KOPT-K1 (cell line): ENCODE measurements at regions not wholly inside any gene's neighbourhood (a gene's known extent, or its start where the extent isn't known, plus 50 kb on each side); places are given as distances from the start of the nearest gene placed in this dataset.
"Not testable (repeated sequence)": the region's sequence is repeated elsewhere in the genome, so short reads cannot be mapped to it uniquely, and the experiment has no call there.

Source experiments
- H3K27ac ChIP-seq: fragments of 200-600 bp; sonication (generic); 2 replicates; pipeline ENCODE4 v1.5.1; 2016; ENCODE audit warnings: antibody characterized with exemption, mild to moderate bottlenecking, low read depth, low read length; ENCODE audit not compliant: poor library complexity, severe bottlenecking
- H3K36me3 ChIP-seq: fragments of 200-600 bp; sonication (generic); 2 replicates; pipeline ENCODE4 v1.5.1; 2017; ENCODE audit warnings: antibody characterized with exemption, mild to moderate bottlenecking, low read length, moderate library complexity; ENCODE audit not compliant: insufficient read depth
- H3K9me3 ChIP-seq: fragments of 200-600 bp; sonication (generic); 2 replicates; pipeline ENCODE4 v1.5.1; 2017; ENCODE audit warnings: antibody characterized with exemption, low read length, mild to moderate bottlenecking; ENCODE audit not compliant: insufficient read depth, poor library complexity, severe bottlenecking

DNA sequence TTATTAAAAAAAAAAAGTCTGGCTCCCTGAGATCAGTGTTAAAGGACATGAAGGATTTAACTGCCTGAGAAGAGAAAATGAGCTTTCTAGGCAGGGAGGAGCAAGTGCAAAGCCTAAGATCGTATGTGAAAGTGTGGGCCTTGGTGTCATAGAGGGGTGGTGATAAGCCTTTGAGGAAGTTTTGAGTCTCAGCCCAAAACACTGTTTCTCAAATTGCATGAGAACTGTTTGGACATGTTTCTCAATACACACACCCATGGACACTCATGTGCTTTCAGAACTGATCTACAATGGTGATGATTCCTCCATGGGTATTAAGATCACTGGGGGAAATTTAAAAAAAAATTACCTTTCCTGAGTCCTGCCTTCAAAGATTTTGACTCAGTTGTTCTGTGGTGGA, 336.7 kb upstream of the RND3 start:
- H3K9me3 ChIP-seq = no peaks in the 10 kb centered on the region
- no peak overlapping the region for H3K27ac ChIP-seq

DNA sequence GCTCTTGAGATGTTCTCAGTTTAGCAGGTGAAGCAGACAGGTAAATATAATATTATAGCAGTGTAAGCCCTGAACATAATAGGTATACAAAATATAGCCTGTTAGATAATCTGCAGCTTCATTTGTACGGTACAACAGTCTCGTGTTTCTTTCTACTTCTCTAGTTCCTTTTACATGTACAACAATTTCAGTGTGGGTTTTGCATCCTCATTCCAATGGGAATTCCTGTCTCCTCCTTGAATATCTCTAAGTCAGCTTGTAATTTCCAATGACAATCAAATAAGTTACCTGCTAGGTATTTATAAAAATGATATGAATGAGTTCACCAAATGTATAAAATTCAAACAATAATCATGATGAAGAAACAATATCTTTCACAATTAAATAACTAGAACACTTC, 330.0 kb upstream of the RND3 start:
- Histone ChIP-seq H3K27ac (no peak overlapping the region), H3K9me3 (no peaks in the 10 kb centered on the region), H3K36me3 (no peaks in the 10 kb centered on the region)

More for the DNA sequence above, 336.7 kb upstream of the RND3 start:
- H3K36me3 ChIP-seq = no peaks in the 10 kb centered on the region

DNA sequence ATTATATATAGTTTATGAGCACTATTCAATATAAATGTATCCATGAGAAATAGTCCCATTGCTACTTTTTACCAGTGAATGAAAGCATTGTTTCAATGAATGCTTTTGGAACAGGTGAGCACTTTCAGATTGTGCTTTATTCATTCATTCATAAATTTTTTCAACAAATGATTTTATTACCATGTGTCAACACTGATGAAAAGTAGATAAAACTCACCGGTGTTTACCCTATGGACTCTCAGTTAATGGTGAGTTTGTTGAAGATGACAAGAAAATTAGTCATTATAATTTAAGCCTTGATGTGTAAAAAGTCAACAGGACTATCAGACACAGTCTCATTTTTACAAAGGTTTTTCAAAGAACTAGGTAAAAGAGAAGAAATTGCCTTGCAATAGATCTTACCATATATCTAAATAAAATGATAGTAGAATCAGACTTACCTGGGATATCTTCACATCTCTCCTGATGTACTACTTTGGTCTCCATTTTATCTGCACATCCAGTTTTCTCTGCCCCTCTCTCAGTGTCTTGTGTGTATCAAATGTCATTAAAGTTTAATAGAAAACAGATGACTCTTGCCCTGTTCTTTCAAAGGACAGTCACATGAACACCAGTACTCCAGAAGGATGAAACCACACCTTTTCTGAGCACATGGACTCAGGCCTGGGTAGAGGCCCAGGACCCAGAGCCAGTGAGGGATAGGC, 325.3 kb upstream of the RND3 start:
- H3K9me3 ChIP-seq = no peaks in the 10 kb centered on the region
- no peak overlapping the region for H3K27ac ChIP-seq
- no peaks in the 10 kb centered on the region for H3K36me3 ChIP-seq

DNA sequence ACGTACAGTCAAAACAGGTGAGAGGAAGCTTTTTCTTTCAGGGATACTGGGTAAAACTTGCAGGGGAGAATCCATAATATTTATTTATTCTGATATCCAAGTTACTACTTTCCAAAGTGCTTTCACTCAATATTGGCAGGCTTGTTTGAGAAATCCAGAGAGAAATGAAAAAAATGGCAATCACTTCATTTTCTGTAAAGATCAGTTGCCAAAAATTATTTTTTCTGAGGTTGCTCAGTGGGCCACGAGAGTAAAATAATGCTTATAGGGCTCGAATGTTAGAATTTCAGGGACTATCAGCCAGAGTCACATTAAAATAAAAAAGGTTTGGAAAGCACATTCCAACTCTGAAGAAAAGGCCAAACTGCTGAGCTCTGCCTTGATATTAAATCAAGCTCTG, 324.6 kb upstream of the RND3 start:
- no peaks in the 10 kb centered on the region for H3K36me3 ChIP-seq
- H3K27ac ChIP-seq = no peak overlapping the region
- H3K9me3 ChIP-seq = no peaks in the 10 kb centered on the region

DNA sequence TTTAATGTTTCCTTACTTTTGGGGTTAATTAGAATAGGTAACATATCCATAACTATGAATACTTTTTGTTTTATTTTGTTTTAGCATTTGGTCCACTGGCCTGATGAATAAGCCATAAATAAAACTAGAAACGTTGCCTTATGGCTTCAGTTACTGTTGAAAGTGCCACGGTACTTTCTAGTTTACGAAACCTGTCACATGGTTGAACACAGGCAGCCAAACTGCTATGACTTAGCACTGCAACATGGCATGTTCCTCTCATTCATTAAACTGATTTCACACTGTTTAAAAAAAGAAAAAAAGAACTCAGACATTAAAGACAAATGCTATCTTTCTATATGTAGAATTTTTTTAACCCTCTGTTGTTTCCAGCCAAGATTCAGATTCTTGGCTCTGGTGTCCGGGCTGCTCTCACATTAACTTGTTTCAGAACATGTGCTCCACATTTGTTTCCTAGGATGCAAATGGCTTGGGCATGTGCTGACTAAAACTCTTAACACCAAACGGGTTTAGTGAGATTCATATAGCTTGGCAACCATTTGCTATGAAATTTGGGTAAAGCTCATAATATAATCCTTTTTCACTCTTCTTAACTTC, 323.9 kb upstream of the RND3 start:
- H3K36me3 ChIP-seq = no peaks in the 10 kb centered on the region
- no peak overlapping the region for H3K27ac ChIP-seq
- no peaks in the 10 kb centered on the region for H3K9me3 ChIP-seq

DNA sequence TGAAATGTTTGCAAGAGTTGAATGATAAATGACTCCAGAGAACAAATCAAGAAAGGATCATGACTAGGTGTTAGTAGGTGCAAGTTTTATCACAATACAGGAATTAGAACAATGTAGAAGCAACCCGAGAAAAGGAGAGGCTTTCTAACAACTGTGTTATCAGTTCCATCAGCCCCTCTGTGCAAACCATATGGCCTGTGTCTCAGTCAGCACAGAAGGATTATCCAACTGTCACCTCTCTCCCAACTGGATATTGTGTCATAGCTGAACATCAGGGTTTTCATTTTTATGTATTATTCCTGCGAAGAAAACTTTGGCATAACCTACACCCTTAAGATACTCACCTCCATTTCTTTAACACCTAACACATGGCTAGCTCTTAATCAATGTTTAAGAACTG, 321.6 kb upstream of the RND3 start:
- Histone ChIP-seq H3K27ac (no peak overlapping the region), H3K36me3 (no peaks in the 10 kb centered on the region), H3K9me3 (no peaks in the 10 kb centered on the region)

DNA sequence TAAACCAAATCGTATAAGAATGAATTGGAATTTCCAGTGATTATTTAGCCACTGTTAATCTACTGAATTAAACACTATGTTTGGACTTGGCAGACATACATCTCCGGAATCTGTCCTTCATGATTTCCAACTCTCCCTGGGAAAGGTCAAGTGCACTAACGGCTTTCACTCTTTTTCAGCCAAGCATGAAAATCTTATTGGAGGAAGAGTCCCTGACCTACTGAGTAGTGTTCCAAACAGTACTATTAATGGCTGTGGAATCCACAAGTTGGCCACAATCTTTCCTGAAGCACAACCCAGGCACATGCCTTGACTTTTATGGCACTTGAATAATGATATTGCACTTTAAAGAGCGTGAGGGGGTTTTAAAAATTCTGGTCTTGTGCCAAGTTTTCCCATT, 318.9 kb upstream of the RND3 start:
- Histone ChIP-seq H3K27ac (no peak overlapping the region), H3K9me3 (no peaks in the 10 kb centered on the region), H3K36me3 (no peaks in the 10 kb centered on the region)

DNA sequence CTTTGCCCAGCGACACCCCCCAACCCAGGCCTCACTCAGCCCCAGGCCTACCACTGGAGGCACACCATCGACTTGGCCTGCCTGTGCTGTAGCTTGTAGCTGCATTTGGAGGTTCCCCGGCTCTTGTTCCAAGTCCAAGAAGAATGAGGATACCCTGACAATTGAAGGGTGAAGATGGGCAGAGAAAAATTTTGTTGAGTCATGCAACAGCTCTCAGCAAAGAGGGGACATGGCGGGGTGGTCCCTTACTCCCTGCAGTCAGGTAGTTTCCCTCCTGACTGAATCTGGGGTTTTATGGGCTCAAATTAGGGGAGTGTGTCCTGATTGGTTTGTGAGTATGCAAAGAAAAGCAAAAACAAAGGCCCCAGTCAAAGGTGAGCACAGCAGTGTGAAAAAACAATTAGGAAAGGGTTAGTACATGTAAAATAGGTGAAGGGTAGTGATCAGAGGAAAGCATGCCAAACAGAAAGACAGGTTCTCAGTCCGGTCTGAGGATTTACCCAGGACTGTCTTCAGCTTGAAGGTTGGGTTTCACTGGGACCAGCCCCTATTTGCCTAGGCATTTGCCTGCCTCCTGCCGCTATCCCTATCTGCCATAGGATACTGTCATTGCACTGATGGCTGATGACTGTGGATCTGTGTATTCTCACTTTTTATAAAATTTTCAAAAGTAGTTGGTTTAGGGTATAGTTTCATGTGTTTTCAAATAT, 316.4 kb upstream of the RND3 start:
- no peaks in the 10 kb centered on the region for H3K9me3 ChIP-seq
- H3K27ac ChIP-seq = no peak overlapping the region
- H3K36me3 ChIP-seq = no peaks in the 10 kb centered on the region

DNA sequence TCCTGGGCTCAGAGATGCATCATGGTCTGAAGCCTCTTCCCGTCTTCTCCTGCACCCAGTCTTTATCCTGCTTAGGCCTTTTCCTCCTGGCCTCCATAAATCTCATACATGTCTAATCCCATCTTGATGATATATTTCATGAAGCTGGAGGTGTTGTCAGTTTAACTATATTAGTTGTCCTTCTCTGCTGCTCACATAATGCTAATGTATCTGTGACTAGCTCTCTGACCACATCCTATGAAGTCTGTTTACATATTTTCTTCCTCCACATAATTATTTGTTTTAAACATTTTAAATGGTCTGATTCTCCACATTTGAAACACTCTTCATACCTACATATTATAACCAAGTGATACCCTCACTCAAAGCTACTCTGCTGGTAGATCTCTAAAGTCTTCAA, 315.2 kb upstream of the RND3 start:
- no peaks in the 10 kb centered on the region for H3K36me3 ChIP-seq
- no peaks in the 10 kb centered on the region for H3K9me3 ChIP-seq
- H3K27ac ChIP-seq = no peak overlapping the region

DNA sequence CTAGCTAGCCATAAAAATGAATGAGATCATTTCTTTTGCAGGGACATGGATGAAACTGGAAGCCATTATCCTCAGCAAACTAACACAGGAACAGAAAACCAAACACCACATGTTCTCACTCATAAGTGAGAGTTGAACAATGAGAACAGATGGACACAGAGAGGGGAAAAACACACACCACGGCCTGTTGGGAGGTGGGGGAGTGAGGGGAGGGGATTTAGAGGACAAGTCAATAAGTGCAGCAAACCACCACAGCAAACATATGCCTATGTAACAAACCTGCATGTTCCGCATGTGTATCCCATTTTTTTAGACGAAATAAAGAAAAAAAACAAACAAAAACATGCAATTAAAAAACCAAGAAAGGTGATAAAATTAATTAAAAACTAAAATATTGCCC, 308.8 kb upstream of the RND3 start:
- not testable (repeated sequence) for H3K9me3 ChIP-seq, H3K36me3 ChIP-seq, H3K27ac ChIP-seq

DNA sequence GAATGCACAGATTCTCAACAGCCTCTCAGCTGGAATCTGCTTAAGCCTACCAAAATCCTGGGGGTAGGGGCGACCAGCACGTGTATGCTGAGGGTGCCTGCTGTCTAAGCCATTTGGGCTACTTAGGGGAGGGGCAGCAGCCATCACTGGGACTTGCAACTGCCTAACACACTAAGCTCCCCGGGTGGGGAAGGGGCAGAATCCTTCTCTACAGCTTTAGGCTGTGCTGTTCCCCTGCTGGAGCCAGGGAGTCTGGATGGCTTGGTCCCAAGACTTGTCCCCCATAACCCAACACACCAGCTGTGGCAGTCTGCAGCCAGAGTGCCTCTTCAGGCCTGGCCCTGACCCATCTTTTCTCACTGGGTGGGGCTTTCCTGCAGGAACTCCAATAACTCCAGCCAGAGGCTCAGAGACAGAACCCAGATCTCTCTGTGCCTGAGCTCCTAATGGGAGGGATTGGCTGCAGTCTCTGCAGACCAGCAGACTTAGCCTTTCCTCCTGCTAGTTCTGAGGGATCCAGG, 305.4 kb upstream of the RND3 start:
- Histone ChIP-seq H3K36me3 (no peaks in the 10 kb centered on the region), H3K27ac (no peak overlapping the region), H3K9me3 (no peaks in the 10 kb centered on the region)

DNA sequence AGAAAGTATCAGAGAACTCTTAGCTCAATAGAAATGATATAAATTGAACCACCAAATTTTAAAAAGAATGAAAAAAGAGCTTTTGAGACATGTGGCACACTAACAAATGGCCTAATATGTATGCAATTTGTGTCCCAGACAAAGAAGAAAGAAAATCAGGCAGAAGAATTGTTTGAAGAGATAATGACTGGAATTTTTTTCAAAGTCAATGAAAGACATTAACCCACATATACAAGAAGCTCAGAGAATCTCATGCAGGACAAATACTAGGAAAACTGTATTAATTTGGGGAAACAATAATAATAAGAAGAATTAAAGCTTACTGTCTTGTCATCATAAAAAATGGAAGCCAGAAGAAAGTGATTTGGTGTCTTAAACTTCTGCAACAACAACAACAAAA, 304.1 kb upstream of the RND3 start:
- Histone ChIP-seq H3K27ac (no peak overlapping the region), H3K9me3 (no peaks in the 10 kb centered on the region), H3K36me3 (no peaks in the 10 kb centered on the region)

DNA sequence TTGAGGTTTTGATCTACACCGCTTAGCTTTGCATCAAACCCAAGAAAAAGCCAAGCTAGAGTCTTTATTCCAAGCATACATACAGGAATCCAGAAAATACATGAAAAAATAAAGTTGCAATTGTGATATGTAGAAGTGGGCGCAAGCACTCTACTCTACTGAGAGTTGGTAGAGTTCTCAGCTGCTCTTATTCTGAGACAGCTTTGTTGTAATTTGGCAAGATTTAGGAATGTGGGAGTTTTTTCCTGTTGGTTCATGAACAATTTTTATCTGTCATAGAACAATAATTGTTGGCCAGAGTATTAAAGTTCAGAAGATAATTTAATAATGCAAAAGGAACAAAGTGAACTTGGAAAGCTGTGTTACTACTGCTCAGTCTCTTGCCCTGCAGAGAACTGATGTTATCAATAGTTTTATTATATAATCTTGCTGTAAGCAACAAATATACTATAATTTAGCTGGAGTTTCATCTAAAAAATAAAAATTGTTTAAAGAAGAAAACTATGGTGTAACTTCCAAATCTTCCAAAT, 302.0 kb upstream of the RND3 start:
- no peak overlapping the region for H3K27ac ChIP-seq
- H3K9me3 ChIP-seq = no peaks in the 10 kb centered on the region
- no peaks in the 10 kb centered on the region for H3K36me3 ChIP-seq

DNA sequence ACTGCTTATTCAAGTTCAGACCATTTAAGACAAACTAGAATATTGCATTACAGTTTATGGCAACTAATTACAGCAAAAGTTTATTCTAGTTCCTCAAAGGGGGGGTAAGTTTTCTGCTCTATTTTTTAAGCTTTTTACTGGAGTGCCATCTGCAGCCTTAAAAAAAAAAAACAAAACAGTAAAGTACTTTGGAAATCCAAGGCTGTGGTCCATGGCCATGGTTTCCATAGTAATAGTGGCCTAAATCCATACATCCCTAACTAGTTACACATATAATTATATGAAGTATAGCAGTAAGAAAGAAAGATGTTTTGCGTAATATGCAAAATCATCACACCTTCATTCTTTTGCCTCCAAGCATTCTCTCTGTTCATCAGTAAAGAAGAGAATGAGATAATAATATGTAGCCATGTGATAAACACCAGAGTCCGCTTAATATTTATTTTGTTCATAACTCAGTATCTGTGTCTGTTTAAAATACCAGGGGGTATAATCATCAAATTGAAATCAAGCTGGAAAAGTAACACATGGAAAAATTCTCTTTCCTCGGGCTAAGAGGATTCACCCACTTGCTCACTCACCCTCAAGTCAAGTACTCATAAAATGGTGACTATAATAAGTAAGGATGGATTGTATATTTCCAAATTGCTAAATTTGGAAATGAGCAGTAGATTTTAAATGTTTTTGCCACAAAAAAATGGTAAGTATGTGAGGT, 301.1 kb upstream of the RND3 start:
- no peak overlapping the region for H3K27ac ChIP-seq
- no peaks in the 10 kb centered on the region for H3K36me3 ChIP-seq
- no peaks in the 10 kb centered on the region for H3K9me3 ChIP-seq
